ENCODE measurements at regions not wholly inside any gene's neighbourhood (a gene's known extent, or its start where the extent isn't known, plus 50 kb on each side); places are given as distances from the start of the nearest gene placed in this dataset.

DNA sequence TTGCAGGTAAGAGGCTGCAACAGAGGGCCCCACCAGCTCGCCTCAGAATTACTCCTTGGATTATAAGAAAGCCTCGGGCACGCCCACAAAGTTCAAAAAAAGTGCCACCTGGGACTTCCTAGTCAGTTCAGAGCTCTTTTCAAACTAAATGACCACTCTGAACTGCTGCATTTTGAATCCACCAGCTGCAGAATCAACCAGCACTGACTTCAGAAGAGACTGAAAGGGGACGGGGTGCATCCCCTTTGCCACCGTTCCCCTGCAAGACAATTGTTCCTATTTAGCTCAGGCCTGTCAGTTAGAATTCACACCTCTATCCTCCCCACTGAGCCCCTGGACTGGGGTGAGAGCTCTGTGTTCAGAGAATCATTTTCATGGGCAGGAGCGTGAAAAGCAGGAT, 181.4 kb upstream of the GADL1 start:
- TF ChIP-seq, protein P1, sequence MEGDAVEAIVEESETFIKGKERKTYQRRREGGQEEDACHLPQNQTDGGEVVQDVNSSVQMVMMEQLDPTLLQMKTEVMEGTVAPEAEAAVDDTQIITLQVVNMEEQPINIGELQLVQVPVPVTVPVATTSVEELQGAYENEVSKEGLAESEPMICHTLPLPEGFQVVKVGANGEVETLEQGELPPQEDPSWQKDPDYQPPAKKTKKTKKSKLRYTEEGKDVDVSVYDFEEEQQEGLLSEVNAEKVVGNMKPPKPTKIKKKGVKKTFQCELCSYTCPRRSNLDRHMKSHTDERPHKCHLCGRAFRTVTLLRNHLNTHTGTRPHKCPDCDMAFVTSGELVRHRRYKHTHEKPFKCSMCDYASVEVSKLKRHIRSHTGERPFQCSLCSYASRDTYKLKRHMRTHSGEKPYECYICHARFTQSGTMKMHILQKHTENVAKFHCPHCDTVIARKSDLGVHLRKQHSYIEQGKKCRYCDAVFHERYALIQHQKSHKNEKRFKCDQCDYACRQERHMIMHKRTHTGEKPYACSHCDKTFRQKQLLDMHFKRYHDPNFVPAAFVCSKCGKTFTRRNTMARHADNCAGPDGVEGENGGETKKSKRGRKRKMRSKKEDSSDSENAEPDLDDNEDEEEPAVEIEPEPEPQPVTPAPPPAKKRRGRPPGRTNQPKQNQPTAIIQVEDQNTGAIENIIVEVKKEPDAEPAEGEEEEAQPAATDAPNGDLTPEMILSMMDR (IDR thresholded peaks at IDR 0.05) = no peak
- TF ChIP-seq POLR2A (IDR thresholded peaks at IDR 0.05) = no peak
- TF ChIP-seq POLR2AphosphoS5 (IDR thresholded peaks at IDR 0.05) = no peak

Data from prostate gland (tissue), 2 donors.